ENCODE measurements at regions not wholly inside any gene's neighbourhood (a gene's known extent, or its start where the extent isn't known, plus 50 kb on each side); places are given as distances from the start of the nearest gene placed in this dataset.
A peak's percentile ranks its signal among the peaks of the same experiment; 100 is the strongest.

- H3K27me3 ChIP-seq (ENCODE audit: control insufficient read depth, insufficient read depth, low read length), result no peaks in the 10 kb centered on the region
- no peaks in the 10 kb centered on the region for H3K36me3 ChIP-seq (ENCODE audit: control insufficient read depth, insufficient read depth, low read length)
- H3K4me3 ChIP-seq (ENCODE audit: low read depth, low read length), result no peak overlapping the region
- no peak overlapping the region for H3K9ac ChIP-seq (ENCODE audit: low read depth, low read length)
- H3K9me3 ChIP-seq (ENCODE audit: control insufficient read depth, insufficient read depth, low read length), result no peaks in the 10 kb centered on the region
- peaks cover 28% of the 10 kb centered on the region for H3K4me1 ChIP-seq (ENCODE audit: control insufficient read depth, insufficient read depth, low read length)
These were observed 162.0 kb downstream of the TM9SF2 start for GRCh38 chr13:99663185-99663825.

GRCh38 chr13:99662678-99663077, 161.4 kb downstream of the TM9SF2 start:
- no peaks in the 10 kb centered on the region for H3K36me3 ChIP-seq (ENCODE audit: control insufficient read depth, insufficient read depth, low read length)

GRCh38 chr13:99661791-99662190, 160.5 kb downstream of the TM9SF2 start:
- no peaks in the 10 kb centered on the region for H3K9me3 ChIP-seq (ENCODE audit: control insufficient read depth, insufficient read depth, low read length)
- H3K9ac ChIP-seq (ENCODE audit: low read depth, low read length), result no peak overlapping the region
- no peaks in the 10 kb centered on the region for H3K36me3 ChIP-seq (ENCODE audit: control insufficient read depth, insufficient read depth, low read length)
- no peaks in the 10 kb centered on the region for H3K27me3 ChIP-seq (ENCODE audit: control insufficient read depth, insufficient read depth, low read length)
- peaks cover 38% of the 10 kb centered on the region for H3K4me1 ChIP-seq (ENCODE audit: control insufficient read depth, insufficient read depth, low read length)
- H3K4me3 ChIP-seq (ENCODE audit: low read depth, low read length), result no peak overlapping the region

More at GRCh38 chr13:99662678-99663077, 161.4 kb downstream of the TM9SF2 start:
- Histone ChIP-seq H3K27me3 (ENCODE audit: control insufficient read depth, insufficient read depth, low read length) (no peaks in the 10 kb centered on the region), H3K4me3 (ENCODE audit: low read depth, low read length) (no peak overlapping the region), H3K4me1 (ENCODE audit: control insufficient read depth, insufficient read depth, low read length) (peaks cover 30% of the 10 kb centered on the region), H3K9me3 (ENCODE audit: control insufficient read depth, insufficient read depth, low read length) (no peaks in the 10 kb centered on the region), H3K9ac (ENCODE audit: low read depth, low read length) (no peak overlapping the region)

GRCh38 chr13:99659866-99660554, 158.7 kb downstream of the TM9SF2 start:
- Histone ChIP-seq H3K36me3 (ENCODE audit: control insufficient read depth, insufficient read depth, low read length) (no peaks in the 10 kb centered on the region), H3K4me3 (ENCODE audit: low read depth, low read length) (no peak overlapping the region), H3K9ac (ENCODE audit: low read depth, low read length) (no peak overlapping the region), H3K4me1 (ENCODE audit: control insufficient read depth, insufficient read depth, low read length) (peaks cover 44% of the 10 kb centered on the region), H3K27me3 (ENCODE audit: control insufficient read depth, insufficient read depth, low read length) (no peaks in the 10 kb centered on the region), H3K9me3 (ENCODE audit: control insufficient read depth, insufficient read depth, low read length) (no peaks in the 10 kb centered on the region)

GRCh38 chr13:99659226-99659625, 158.0 kb downstream of the TM9SF2 start:
- no peaks in the 10 kb centered on the region for H3K36me3 ChIP-seq (ENCODE audit: control insufficient read depth, insufficient read depth, low read length)
- no peak overlapping the region for H3K9ac ChIP-seq (ENCODE audit: low read depth, low read length)
- H3K4me1 ChIP-seq (ENCODE audit: control insufficient read depth, insufficient read depth, low read length), result peaks cover 44% of the 10 kb centered on the region
- no peak overlapping the region for H3K4me3 ChIP-seq (ENCODE audit: low read depth, low read length)
- H3K27me3 ChIP-seq (ENCODE audit: control insufficient read depth, insufficient read depth, low read length), result no peaks in the 10 kb centered on the region
- no peaks in the 10 kb centered on the region for H3K9me3 ChIP-seq (ENCODE audit: control insufficient read depth, insufficient read depth, low read length)

DNA sequence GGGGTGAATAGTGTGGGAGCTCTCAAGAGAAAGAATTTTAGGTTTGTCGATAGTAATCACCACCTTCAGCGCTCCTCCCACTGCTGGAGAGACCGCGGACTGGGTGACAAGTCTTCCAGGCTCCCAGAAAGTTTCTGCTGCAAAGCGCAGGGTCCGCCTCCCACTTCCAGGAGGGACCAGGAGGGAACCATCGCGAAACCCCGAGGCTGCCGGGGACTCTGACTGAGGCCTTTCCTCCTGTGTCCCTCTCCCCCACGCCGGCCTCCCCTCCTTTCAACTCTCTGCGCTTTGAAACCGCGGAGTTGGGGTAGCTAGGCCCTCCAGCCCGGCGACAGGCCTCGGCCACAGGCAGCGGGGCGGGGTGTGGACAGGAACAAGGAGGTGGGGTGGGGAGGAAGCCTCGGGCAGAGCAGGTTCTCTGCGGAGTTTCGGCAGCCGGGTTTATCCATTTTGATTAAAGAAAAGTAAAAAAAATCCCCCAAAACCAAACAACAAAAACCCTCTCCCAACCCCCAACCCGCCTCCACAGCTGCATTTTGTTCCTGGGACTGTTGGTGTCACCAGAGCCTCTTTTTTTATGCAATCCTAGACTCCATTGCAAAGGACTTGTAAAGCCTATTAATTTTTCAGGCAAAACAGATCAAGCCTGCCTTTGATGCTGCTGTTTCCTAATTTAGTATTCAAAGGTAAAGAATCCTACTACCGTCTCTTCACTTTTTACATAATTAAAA, 157.2 kb downstream of the TM9SF2 start:
- Histone ChIP-seq H3K36me3 (ENCODE audit: control insufficient read depth, insufficient read depth, low read length) (no peaks in the 10 kb centered on the region), H3K4me3 (ENCODE audit: low read depth, low read length) (peak overlapping the region; percentile 48), H3K4me1 (ENCODE audit: control insufficient read depth, insufficient read depth, low read length) (peaks cover 44% of the 10 kb centered on the region), H3K9ac (ENCODE audit: low read depth, low read length) (peak overlapping the region; percentile 74), H3K9me3 (ENCODE audit: control insufficient read depth, insufficient read depth, low read length) (no peaks in the 10 kb centered on the region), H3K27me3 (ENCODE audit: control insufficient read depth, insufficient read depth, low read length) (no peaks in the 10 kb centered on the region)

DNA sequence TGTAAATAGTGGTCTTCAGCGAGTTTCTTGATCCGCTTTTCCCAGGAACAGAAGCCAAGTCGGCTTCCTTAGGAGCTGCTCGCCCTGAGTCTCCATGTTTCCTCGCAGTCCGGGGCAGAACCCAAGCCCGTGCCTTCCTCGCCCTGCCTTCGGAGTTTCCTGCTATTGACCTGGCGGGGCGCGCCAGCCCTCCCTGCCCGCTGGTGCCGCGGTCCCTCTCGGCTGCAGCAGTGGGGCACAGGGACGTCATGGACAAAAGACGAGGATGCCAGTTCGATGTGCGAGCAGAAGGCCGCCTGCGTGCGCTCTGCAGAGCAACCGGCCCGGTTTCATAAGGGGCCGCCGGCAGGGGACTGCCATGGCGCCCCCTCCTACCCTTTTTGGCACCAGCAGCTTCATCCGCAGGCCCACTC, 156.6 kb downstream of the TM9SF2 start:
- Histone ChIP-seq H3K4me1 (ENCODE audit: control insufficient read depth, insufficient read depth, low read length) (peaks cover 40% of the 10 kb centered on the region), H3K9me3 (ENCODE audit: control insufficient read depth, insufficient read depth, low read length) (no peaks in the 10 kb centered on the region), H3K36me3 (ENCODE audit: control insufficient read depth, insufficient read depth, low read length) (no peaks in the 10 kb centered on the region), H3K4me3 (ENCODE audit: low read depth, low read length) (peak overlapping the region; percentile 48), H3K27me3 (ENCODE audit: control insufficient read depth, insufficient read depth, low read length) (no peaks in the 10 kb centered on the region), H3K9ac (ENCODE audit: low read depth, low read length) (peak overlapping the region; percentile 74)

DNA sequence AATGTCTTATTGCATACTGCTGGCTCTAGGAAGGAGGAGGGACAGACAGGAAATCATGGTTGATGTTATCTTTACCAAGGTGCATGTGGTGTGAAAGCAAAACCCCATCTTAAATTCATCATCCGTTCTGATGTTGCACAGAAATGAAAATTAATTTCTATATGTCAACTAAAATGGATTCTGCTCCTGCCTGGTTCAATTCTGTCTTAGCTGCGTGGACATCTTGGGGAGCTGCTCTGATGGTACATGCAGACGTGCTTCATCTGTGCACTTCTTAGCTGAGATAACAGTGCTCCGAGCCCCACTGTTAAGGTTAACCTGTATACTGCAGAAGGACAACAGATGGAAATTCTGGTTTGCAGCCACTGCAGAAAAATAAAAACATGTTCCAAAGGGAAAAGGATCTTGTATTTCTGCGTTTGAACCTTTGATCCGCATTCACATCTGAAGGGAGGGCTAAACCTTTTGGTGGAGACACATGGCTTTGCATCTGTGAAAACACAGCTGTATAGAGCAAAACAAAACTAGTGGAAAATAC, 155.6 kb downstream of the TM9SF2 start:
- H3K9ac ChIP-seq (ENCODE audit: low read depth, low read length), result no peak overlapping the region
- H3K9me3 ChIP-seq (ENCODE audit: control insufficient read depth, insufficient read depth, low read length), result no peaks in the 10 kb centered on the region
- H3K36me3 ChIP-seq (ENCODE audit: control insufficient read depth, insufficient read depth, low read length), result no peaks in the 10 kb centered on the region
- no peak overlapping the region for H3K4me3 ChIP-seq (ENCODE audit: low read depth, low read length)
- peaks cover 33% of the 10 kb centered on the region for H3K4me1 ChIP-seq (ENCODE audit: control insufficient read depth, insufficient read depth, low read length)
- H3K27me3 ChIP-seq (ENCODE audit: control insufficient read depth, insufficient read depth, low read length), result no peaks in the 10 kb centered on the region

GRCh38 chr13:99656092-99656745, 154.9 kb downstream of the TM9SF2 start:
- Histone ChIP-seq H3K4me1 (ENCODE audit: control insufficient read depth, insufficient read depth, low read length) (peaks cover 29% of the 10 kb centered on the region), H3K27me3 (ENCODE audit: control insufficient read depth, insufficient read depth, low read length) (no peaks in the 10 kb centered on the region), H3K4me3 (ENCODE audit: low read depth, low read length) (no peak overlapping the region), H3K9ac (ENCODE audit: low read depth, low read length) (no peak overlapping the region), H3K9me3 (ENCODE audit: control insufficient read depth, insufficient read depth, low read length) (no peaks in the 10 kb centered on the region), H3K36me3 (ENCODE audit: control insufficient read depth, insufficient read depth, low read length) (no peaks in the 10 kb centered on the region)

DNA sequence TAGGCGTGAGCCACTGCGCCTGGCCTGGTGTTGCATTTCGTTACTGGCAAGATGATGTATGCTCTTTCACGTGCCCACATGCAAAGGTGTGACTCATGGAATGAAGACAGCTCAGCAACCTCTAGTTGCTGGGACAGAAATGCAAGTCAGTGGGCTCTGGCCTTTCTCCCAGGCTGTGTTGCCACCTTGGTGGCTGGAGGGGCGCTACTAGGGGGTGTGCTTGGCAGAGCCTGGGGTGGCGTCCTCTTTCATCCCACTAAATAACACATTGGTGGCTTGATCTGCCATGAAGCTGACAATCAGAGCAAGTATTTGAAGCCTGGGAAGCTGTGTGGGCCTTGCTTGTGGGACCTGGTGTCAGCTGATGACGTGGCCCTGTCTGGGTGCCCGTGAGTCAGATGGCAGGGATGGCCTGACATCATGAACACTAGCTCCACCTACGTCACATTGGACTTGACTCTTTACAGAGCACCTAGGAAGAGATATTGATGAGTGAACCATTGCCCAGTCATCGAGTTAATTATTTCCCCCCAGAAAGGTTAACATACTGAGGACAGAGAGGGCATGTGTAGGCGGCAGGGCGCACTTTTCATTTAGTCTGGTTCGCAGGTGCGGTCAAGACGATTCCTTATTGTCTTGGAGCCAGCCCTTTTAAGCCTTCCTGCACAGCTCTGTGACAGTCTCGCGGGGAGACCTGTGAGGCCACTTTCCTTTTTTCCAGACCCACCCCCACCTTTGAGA, 154.2 kb downstream of the TM9SF2 start:
- no peak overlapping the region for H3K9ac ChIP-seq (ENCODE audit: low read depth, low read length)
- H3K4me1 ChIP-seq (ENCODE audit: control insufficient read depth, insufficient read depth, low read length), result peaks cover 24% of the 10 kb centered on the region
- H3K4me3 ChIP-seq (ENCODE audit: low read depth, low read length), result no peak overlapping the region
- H3K27me3 ChIP-seq (ENCODE audit: control insufficient read depth, insufficient read depth, low read length), result no peaks in the 10 kb centered on the region
- no peaks in the 10 kb centered on the region for H3K36me3 ChIP-seq (ENCODE audit: control insufficient read depth, insufficient read depth, low read length)
- no peaks in the 10 kb centered on the region for H3K9me3 ChIP-seq (ENCODE audit: control insufficient read depth, insufficient read depth, low read length)

DNA sequence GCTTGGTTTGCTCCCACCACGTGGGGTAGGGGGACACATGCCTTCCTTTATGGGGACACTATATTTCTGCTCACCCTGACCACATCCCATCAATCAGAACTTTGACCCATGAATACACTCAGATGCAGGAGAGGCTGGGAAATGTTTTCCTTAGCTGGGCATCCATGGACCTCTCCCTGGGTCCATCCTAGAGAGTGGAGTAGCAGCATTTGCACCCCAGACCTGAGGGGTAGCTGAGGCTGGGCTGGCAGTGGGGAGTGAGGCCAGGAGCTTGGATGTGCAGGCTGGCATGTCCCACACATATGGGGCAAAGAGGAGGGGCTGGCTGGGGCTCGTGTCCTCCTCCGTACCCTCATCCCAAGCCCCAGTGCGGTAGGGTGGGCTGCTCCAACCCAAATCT, 152.8 kb downstream of the TM9SF2 start:
- H3K36me3 ChIP-seq (ENCODE audit: control insufficient read depth, insufficient read depth, low read length), result no peaks in the 10 kb centered on the region
- no peaks in the 10 kb centered on the region for H3K9me3 ChIP-seq (ENCODE audit: control insufficient read depth, insufficient read depth, low read length)
- H3K27me3 ChIP-seq (ENCODE audit: control insufficient read depth, insufficient read depth, low read length), result no peaks in the 10 kb centered on the region
- H3K9ac ChIP-seq (ENCODE audit: low read depth, low read length), result no peak overlapping the region
- H3K4me3 ChIP-seq (ENCODE audit: low read depth, low read length), result no peak overlapping the region
- H3K4me1 ChIP-seq (ENCODE audit: control insufficient read depth, insufficient read depth, low read length), result peaks cover 18% of the 10 kb centered on the region
